Activated naive CD4-positive, alpha-beta T cell treated with anti-CD3 and anti-CD28 coated beads, Interleukin-2, amount 50 U/mL, for 72 hours (primary cell): ENCODE measurements at regions not wholly inside any gene's neighbourhood (a gene's known extent, or its start where the extent isn't known, plus 50 kb on each side); places are given as distances from the start of the nearest gene placed in this dataset.
A peak's percentile ranks its signal among the peaks of the same experiment; 100 is the strongest.

Experiments used
- ATAC-seq, 2 donors: fragments of 150-1000 bp; cut with Tn5 transposase; 2 replicates each; pipeline ENCODE4 v1.10.0; 2021; ENCODE audit warnings: mild to moderate bottlenecking in 2 of 2, moderate library complexity in 2 of 2
- DNase-seq, 2 donors: peaks; one replicate each; pipeline ENCODE4 v3.0.0; 2021 to 2022; ENCODE audit warnings: low spot score in 2 of 2
- H3K27ac Mint-ChIP-seq, 2 donors: one replicate each; pipeline ENCODE4 v1.8.0; 2022; ENCODE audit warnings: mild to moderate bottlenecking in 2 of 2, mixed read lengths in 2 of 2
- H3K36me3 Mint-ChIP-seq, 2 donors: one replicate each; pipeline ENCODE4 v1.8.0; 2022; ENCODE audit warnings: mixed read lengths in 2 of 2
- H3K9me3 Mint-ChIP-seq, 2 donors: one replicate each; pipeline ENCODE4 v1.8.0; 2022; ENCODE audit warnings: mixed read lengths in 2 of 2

DNA sequence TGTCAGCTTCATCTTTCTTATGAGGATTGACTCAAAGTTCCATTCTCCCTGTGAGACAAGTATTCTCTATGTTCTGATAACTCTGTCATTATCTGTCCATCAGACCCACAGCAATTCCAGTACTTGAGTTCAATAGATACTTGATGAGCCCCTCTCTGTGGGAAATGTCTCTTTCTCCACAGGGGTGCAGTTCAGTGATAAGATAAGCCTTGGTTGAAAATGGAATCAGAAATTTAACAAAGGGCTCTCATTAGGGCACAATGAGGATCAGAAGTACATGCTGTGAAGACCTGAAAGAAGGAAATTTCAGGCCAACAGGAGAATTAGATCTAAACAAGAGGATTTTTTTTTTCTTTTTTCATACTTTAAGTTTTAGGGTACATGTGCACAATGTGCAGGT, 737.3 kb downstream of the MTRR start:
- H3K27ac Mint-ChIP-seq, result no peak overlapping the region
- no peak for DNase-seq
- no peaks in the 10 kb centered on the region for H3K36me3 Mint-ChIP-seq
- ATAC-seq, result no peak
- peaks cover 0 to 3% of the 10 kb centered on the region in 2 donors for H3K9me3 Mint-ChIP-seq

DNA sequence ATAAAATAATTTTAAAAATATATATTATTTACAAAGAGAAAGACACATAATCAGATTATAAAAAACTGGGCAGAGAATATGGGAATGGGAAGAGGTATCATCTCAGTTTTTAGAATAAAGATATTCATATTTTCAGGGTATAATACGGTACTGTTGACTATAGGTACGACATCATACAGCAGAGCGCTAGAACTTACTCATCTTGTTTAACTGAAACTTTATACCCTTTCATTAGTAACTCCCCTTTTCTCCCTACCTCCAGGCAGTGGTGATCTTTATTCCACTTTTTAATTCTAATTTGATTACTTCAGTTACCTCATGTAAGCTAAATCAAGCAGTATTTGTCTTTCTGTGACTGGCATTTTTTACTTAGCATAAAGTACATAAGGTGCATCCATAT, 742.1 kb downstream of the MTRR start:
- ATAC-seq (no peak), DNase-seq (no peak)
- no peaks in the 10 kb centered on the region for H3K36me3 Mint-ChIP-seq
- peaks cover 11 to 12% of the 10 kb centered on the region in 2 donors for H3K9me3 Mint-ChIP-seq
- H3K27ac Mint-ChIP-seq, result no peak overlapping the region

DNA sequence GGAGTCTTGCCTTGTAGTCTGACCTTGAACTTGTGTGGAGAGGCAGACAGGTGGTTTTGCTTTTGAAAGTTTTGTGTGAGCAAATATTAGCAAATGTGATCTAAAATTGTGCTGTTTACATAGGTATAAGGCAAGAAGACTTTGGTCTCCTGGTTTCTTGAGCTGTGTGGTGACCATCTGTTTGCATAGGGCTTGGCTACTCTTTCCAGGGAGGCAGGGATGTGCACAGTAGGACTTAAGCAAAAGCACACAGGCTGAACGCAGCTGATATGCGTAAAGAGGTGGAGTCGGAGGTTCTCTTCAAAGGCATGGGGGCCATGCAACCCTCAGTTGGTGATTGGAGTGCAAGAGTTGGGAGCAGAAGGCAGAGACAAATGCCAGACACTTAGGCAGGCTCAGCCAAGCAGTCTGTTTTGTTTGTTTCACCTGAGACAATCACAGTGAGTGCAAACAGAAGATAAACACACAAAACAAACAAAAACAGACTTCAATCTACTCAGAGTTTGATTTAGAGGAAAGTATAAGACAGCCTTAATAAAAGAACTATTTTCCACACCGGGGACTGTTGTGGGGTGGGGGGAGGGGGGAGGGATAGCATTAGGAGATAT, 744.2 kb downstream of the MTRR start:
- Mint-ChIP-seq H3K9me3 (peaks cover 11 to 15% of the 10 kb centered on the region in 2 donors), H3K36me3 (no peaks in the 10 kb centered on the region), H3K27ac (no peak overlapping the region)
- no peak for ATAC-seq
- no peak for DNase-seq

DNA sequence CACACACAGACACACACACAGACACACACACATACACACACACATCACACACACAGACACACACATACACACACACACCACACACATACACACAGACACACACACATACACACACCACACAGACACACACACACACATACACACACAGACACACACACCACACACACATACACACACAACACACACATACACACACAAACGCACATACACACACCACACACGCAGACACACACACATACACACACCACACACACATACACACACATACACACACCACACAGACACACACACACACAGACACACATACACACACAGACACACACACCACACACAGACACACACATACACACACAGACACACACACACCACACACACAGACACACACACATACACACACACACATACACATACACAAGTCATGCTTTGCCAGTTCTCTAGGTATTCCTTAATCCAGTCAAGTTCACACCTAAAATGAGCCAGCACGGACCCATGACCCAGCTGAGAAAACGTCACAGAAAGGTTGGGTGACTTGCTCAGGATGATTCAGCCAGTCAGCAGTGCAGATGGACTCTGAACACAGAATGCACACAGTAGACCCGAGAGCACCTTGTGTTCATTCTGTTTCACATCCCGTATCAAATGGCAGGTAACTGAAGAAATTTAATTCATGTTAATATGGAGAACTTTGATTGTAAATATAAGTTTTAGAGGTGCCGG, 746.4 kb downstream of the MTRR start:
- ATAC-seq (no peak), DNase-seq (no peak)
- no peaks in the 10 kb centered on the region for H3K36me3 Mint-ChIP-seq
- H3K27ac Mint-ChIP-seq, result no peak overlapping the region
- peaks cover 11 to 15% of the 10 kb centered on the region in 2 donors for H3K9me3 Mint-ChIP-seq

DNA sequence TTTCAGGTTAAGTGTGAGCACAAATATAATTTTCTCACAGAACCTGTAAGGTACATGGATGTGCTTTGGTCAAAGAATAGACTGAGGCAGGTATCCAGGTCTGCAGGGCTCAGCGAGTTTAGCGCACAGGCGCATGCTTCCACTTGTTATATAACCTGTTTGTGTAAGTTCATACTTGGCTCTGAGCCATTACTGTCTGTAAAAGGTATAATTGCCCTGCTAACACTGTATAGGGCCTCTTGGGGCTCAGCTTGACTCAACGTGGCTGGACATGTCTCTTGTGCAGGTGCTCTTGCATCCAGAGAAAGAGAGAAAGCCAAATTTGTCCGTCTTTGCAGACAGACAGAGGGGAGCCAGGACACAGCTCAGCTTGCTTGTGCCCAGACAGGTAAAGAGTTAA, 759.6 kb downstream of the MTRR start:
- DNase-seq (no peak), ATAC-seq (no peak)
- H3K36me3 Mint-ChIP-seq, result no peaks in the 10 kb centered on the region
- peaks cover 7 to 9% of the 10 kb centered on the region in 2 donors for H3K9me3 Mint-ChIP-seq
- no peak overlapping the region for H3K27ac Mint-ChIP-seq

DNA sequence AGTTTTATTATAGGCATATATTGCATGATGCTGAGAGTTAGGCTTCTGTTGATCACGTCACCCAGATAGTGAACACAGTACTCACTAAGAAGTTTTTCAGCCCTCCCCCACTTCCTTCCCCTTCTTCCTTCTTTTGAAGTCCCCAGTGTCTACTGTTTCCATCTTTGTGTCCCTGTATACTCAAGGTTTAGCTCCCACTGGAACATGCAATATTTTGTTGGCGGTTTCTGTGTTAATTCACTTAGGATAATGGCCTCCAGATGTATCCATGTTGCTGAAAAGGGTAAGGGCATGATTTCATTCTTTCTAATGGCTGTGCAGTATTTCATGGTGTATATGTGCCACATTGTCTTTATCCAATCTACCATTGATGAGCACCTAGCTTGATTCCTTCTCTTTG, 764.3 kb downstream of the MTRR start:
- DNase-seq (no peak), ATAC-seq (no peak)
- peaks cover 9 to 11% of the 10 kb centered on the region in 2 donors for H3K9me3 Mint-ChIP-seq
- H3K36me3 Mint-ChIP-seq, result no peaks in the 10 kb centered on the region
- H3K27ac Mint-ChIP-seq, result no peak overlapping the region

DNA sequence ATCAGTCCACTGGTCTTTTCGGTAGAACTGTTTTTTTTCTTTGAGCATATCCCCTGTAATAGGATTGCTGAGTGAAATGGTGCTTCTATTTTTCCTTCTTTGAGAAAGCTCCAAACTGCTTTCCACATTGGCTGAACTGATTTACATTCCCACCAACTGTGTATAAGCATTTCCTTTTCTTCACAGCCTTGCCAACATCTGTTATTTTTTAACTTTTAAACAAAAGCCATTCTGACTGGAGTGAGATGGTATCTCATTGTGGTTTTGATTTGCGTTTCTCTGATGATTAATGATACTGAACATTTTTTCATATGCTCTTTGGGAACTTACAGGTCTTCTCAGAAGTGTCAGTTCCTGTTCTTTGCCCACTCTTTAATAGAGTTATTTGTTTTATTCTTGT, 764.7 kb downstream of the MTRR start:
- no peak for ATAC-seq
- Mint-ChIP-seq H3K9me3 (peaks cover 9 to 15% of the 10 kb centered on the region in 2 donors), H3K27ac (no peak overlapping the region), H3K36me3 (no peaks in the 10 kb centered on the region)
- no peak for DNase-seq

DNA sequence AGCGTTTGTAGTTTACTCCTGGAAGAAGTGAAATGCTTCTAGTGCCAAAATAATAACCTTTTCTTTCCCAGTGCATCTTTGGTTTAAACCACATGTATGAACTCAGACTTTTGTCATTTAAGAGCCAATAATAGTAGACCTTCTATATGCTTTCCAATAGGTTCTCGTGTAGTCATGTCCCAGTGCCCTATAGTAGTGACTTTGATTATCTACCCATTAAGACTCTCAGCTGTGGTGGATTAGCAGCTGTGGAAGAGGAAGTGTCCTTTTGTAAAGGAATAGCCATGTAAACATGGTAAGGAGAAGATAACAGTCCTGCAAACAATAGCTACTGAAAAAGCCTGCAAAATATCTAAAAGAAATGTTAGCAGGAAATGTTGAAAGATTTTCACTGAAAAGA, 765.3 kb downstream of the MTRR start:
- no peak for DNase-seq
- no peak for ATAC-seq
- Mint-ChIP-seq H3K27ac (no peak overlapping the region), H3K9me3 (peaks cover 9 to 15% of the 10 kb centered on the region in 2 donors), H3K36me3 (no peaks in the 10 kb centered on the region)

DNA sequence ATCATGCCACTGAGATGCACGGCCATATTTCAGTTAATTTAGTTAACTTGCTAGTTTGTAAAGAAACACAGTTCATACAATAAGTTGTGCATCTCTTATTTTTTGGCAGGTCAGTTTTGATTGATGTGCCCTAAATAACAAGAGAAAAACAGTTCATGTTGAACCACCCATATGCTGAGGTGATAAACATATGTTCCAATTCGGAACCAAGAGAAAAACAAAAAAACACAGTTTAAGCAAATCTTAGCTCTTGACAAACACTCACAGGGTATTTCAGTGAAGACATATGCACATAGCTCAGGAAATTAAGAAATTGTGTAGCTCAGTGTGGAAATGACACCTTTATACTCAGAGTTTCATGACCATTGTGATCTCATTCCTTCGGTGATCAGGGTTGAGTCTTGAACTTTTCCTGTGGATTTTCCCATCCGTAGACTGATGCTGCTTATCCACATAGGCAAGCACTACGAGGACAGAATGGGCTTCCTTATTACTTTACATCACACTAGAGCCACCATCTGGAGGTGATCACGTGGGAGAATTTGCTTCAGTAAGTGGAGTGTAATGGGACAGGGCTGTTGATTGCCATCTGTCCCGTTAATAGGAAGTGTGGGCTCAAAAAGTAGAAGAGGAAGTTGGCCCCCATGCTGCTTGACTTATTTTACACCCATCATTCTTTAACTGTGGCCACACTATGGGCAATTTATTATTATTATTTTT, 773.0 kb downstream of the MTRR start:
- ATAC-seq (no peak), DNase-seq (no peak)
- H3K36me3 Mint-ChIP-seq, result peaks cover 0 to 5% of the 10 kb centered on the region in 2 donors
- H3K27ac Mint-ChIP-seq, result no peak overlapping the region
- H3K9me3 Mint-ChIP-seq, result peaks cover 3 to 8% of the 10 kb centered on the region in 2 donors

DNA sequence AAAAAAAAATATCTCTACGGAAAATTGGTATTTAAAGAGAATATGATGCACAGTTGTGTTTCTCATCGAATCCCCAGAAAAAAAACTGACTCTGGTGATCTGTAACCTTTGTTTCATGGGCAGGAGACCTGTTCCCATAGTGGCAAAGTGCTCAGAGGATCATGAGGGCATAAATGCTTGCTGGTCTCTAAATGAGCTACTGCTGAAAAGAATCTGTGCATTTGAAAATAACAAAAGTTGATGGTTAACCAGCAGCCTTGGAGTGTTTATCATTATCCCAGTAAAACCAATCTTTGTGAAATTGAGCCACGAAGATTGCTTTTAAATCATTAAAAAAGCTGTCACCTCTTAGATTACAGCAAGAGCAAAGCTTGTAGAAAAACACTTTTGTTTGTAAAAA, 775.4 kb downstream of the MTRR start:
- Mint-ChIP-seq H3K27ac (no peak overlapping the region), H3K36me3 (peaks cover 0 to 5% of the 10 kb centered on the region in 2 donors), H3K9me3 (peaks cover 0 to 3% of the 10 kb centered on the region in 2 donors)
- DNase-seq (no peak), ATAC-seq (no peak)

DNA sequence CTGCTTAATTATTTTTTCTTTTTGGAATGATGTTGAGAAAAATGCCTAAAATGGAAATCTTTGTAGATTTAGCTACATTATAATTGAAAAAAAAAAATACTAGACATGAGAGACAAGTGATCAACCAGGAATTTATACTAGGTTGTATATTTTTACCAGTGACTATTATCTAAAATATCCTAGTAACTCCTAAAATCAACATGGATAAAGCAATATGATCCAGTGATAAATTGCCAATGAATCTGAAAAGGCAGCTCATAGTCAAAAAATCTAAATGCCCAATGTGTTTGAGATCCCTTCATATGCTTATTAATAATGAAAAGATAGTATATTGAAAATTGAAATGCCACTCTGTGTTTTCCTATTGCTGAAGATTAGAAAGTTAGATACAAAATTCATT, 778.2 kb downstream of the MTRR start:
- H3K36me3 Mint-ChIP-seq, result peaks cover 0 to 14% of the 10 kb centered on the region in 2 donors
- no peak for ATAC-seq
- no peak overlapping the region for H3K27ac Mint-ChIP-seq
- DNase-seq, result no peak
- H3K9me3 Mint-ChIP-seq, result peaks cover 13 to 14% of the 10 kb centered on the region in 2 donors

DNA sequence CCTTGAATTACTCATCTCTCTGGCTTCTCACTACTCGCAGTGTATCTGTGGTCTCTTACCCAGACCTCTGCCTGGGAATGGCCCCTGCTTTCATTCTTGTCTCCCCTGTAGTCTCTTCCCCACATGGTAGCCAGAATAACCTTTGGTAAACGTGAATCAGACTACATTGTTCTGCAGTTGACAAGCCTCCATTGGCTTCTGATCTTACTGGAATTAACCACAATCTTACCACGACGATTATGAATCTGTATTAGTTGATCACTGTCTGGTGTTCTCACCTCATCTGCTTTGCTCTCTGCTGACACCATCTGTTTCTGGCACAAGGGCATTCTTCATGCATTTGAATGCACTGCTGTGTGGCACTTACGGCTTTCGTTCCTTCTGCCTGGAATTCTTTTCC, 781.2 kb downstream of the MTRR start:
- no peak overlapping the region for H3K27ac Mint-ChIP-seq
- H3K36me3 Mint-ChIP-seq, result peaks cover 0 to 9% of the 10 kb centered on the region in 2 donors
- H3K9me3 Mint-ChIP-seq, result peaks cover 12 to 19% of the 10 kb centered on the region in 2 donors
- DNase-seq (no peak), ATAC-seq (peak; percentile 24 to 53)

DNA sequence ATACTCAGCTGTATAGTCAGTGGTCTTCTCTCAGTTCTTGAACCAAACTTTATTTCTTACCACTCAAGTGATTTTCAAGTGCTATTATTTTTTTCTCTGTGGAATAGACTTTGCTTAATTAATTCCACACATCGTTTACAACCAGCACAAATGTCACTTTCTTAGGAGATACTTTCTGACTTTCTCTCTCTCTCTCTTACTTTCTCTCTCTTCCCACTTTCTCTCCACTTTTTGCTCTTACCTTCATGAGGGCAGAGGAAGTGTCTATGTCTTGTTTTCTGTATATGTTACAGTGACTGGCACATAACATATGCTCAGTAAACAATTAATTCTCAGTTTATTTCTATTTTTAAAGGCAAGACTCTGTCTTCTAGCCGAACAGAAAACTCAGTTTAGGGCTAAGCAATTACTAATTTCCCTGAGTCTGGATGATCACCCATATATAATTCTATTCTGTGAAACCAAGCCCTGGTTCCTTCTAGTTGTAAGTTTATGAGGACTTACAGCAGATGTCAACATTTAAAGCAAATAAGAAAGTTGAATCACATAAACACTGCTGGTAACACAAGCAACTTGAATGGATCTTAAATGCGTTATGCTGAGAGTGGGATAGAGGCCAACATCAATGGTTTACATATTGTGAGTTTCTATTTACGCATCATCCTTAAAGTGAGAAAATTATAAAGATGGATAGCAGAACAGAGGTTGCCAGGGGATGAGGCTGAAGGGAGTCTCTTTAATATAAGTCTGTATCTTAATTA, 791.4 kb downstream of the MTRR start:
- no peak for DNase-seq
- Mint-ChIP-seq H3K9me3 (peaks cover 14 to 18% of the 10 kb centered on the region in 2 donors), H3K36me3 (no peaks in the 10 kb centered on the region), H3K27ac (no peak overlapping the region)
- no peak for ATAC-seq

DNA sequence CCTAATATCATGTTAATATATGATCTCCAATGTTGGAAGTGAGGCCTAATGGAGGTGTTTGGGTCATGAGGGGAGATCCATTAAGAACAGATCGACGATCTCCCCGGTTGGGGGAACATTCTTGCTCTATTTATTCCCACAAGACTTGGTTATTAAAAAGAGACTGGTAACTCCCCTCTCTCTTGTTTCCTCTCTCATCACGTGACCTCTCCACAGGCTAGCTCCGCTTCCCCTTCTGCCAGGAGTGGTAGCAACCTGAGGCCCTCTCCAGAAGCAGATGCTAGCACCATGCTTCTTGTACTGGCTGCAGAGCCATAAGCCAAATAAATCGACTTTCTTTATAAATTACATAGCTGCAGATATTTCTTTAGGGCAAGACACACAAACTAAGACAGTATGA, 794.4 kb downstream of the MTRR start:
- Mint-ChIP-seq H3K36me3 (no peaks in the 10 kb centered on the region), H3K9me3 (peaks cover 8 to 10% of the 10 kb centered on the region in 2 donors), H3K27ac (no peak overlapping the region)
- no peak for DNase-seq
- no peak for ATAC-seq

DNA sequence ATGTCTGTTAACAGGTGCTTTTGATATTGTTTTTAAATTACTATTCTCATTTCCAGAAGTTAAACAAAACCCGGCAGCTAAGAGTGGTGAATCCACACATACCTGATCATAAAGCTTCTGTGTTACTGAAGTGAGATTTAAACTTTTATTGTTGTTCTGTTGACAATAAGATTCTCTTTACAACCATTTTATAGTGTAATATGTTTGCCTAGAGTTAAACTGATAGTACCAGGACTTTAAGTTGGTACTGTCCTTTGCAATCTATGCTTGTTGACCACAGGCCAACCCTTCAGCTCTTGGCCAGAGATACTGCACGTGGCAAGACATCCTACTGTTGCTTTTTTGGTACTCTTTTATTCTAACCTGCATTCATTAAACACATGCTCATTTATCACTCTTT, 806.2 kb downstream of the MTRR start:
- Mint-ChIP-seq H3K36me3 (no peaks in the 10 kb centered on the region), H3K27ac (no peak overlapping the region)

DNA sequence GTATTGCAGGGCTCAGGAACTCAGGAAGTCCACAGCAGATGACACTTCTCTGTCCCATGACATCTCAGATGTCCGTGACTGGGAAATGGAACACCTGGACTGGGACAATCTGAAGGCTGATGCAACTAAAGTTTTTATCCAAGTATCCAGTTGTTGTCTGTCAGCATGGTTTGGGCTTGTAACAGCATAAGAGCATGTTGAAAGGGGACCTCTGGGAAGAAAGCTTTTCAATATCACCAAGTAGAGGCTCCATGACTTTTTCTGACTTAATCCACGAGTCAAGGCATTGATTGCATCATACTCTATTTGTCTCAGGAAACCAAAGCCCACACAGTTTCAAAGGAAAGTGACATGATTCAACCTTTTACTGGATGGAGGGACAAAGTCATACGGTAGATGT, 807.7 kb downstream of the MTRR start:
- Mint-ChIP-seq H3K9me3 (peaks cover 6 to 8% of the 10 kb centered on the region in 2 donors), H3K36me3 (no peaks in the 10 kb centered on the region), H3K27ac (no peak overlapping the region)
- ATAC-seq (no peak), DNase-seq (no peak)

More for the DNA sequence above, 806.2 kb downstream of the MTRR start:
- H3K9me3 Mint-ChIP-seq, result peaks cover 4 to 5% of the 10 kb centered on the region in 2 donors
- no peak for ATAC-seq
- no peak for DNase-seq

DNA sequence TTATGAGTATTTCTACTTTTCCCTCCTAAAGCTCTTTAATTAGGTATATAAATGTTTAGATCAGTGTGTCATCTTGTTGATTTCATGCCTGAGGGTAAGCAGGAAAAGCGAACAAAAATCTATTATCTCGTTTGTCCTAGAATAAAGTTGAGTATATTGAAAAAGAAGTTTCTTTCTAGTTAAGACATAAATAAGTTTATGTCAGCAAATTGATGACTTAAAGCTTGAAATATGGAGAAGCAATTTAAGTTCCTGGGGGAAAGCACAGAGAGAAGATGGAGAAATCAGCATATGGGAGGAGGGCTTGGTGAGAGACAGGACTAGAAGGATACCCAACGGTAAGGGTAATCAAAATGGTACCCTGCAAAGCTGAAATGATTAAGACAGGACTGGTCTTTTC, 813.4 kb downstream of the MTRR start:
- ATAC-seq (no peak), DNase-seq (no peak)
- H3K36me3 Mint-ChIP-seq, result no peaks in the 10 kb centered on the region
- no peak overlapping the region for H3K27ac Mint-ChIP-seq
- peaks cover 8 to 10% of the 10 kb centered on the region in 2 donors for H3K9me3 Mint-ChIP-seq
